HepG2 (cell line): ENCODE measurements at regions not wholly inside any gene's neighbourhood (a gene's known extent, or its start where the extent isn't known, plus 50 kb on each side); places are given as distances from the start of the nearest gene placed in this dataset.

Experiments
- ATAC-seq: fragments of 200-7000 bp; cut with Tn5 transposase; 3 replicates; pipeline ENCODE4 v1.9.1; 2020; ENCODE audit warnings: mild to moderate bottlenecking, moderate library complexity
- BruUV-seq: library from RNA; stranded (reverse); fragments of 400-500 nt; replicated peaks from 2 replicates; lab custom pipeline; 2021; lab: Mats Ljungman, UMichigan
- CTCF ChIA-PET: fragments of 300-600 bp; formaldehyde crosslinking; extraction: SDS; loops from one replicate; lab custom pipeline; 2021; ENCODE audit warnings: low total read pairs, inconsistent platforms, low intra/inter-chr PET ratio; lab: Yijun Ruan, JAX
- POLR2A ChIA-PET: fragments of 350-600 bp; sonication (Branson Sonifier 250); formaldehyde crosslinking; loops from one replicate; lab custom pipeline; 2020; ENCODE audit warnings: antibody characterized with exemption, inconsistent platforms; lab: Yijun Ruan, JAX
- DNase-seq: peaks from one replicate; pipeline ENCODE4 v3.0.0-alpha.2; 2015; ENCODE audit warnings: low spot score
- FAIRE-seq: peaks from 3 replicates; lab custom pipeline; 2011; peaks lifted over from hg19 to GRCh38; lab: Jason Lieb, UNC
- H2AFZ ChIP-seq: one replicate; pipeline ENCODE4 v1.6.1; 2011; ENCODE audit warnings: low read length, inconsistent platforms
- H3K27ac ChIP-seq: fragments of 300-600 bp; 3 replicates; pipeline ENCODE4 v1.8.0; 2011; ENCODE audit warnings: mixed run types, mild to moderate bottlenecking, mixed read lengths, low read length, inconsistent platforms; ENCODE audit not compliant: insufficient read depth; ENCODE audit errors: extremely low read length
- H3K27me3 ChIP-seq, 2 experiments: fragments of 200-600 bp in 1 of 2; 2 replicates in 1 of 2; 3 replicates in 1 of 2; pipeline versions ENCODE4 v1.6.0 to v1.8.0; 2011; ENCODE audit warnings: low read length in 2 of 2, mild to moderate bottlenecking in 2 of 2, moderate library complexity in 2 of 2, inconsistent platforms in 1 of 2; ENCODE audit not compliant: insufficient read depth in 2 of 2, control insufficient read depth in 1 of 2
- H3K36me3 ChIP-seq, 2 experiments: fragments of 200-600 bp in 1 of 2; replicated peaks in 1 of 2; 2 replicates in 1 of 2; 3 replicates in 1 of 2; pipeline versions ENCODE4 v1.5.1 to v1.8.0; 2011; ENCODE audit warnings: low read length in 2 of 2, inconsistent platforms in 1 of 2; ENCODE audit not compliant: insufficient read depth in 2 of 2, control insufficient read depth in 1 of 2
- H3K4me1 ChIP-seq: 2 replicates; pipeline ENCODE4 v1.5.1; 2012; ENCODE audit warnings: low read length, inconsistent platforms; ENCODE audit not compliant: insufficient read depth
- H3K4me2 ChIP-seq: 2 replicates; pipeline ENCODE4 v1.6.0; 2011; ENCODE audit warnings: low read depth, low read length, inconsistent platforms
- H3K4me3 ChIP-seq, 3 experiments: fragments of 200-600 bp in 1 of 3; sonication (generic), shearing (Covaris generic) in 1 of 3; replicated peaks in 1 of 3; 2 replicates each; pipeline ENCODE4 v1.5.1; 2011 to 2016; ENCODE audit warnings: low read length in 3 of 3, inconsistent platforms in 2 of 3, low read depth in 2 of 3, mild to moderate bottlenecking in 2 of 3, control low read depth in 1 of 3, mixed read lengths in 1 of 3; ENCODE audit not compliant: insufficient read depth in 1 of 3
- H3K79me2 ChIP-seq: one replicate; pipeline ENCODE4 v1.6.1; 2011; ENCODE audit warnings: low read length, inconsistent platforms; ENCODE audit not compliant: insufficient read depth
- H3K9ac ChIP-seq: 2 replicates; pipeline ENCODE4 v1.6.0; 2011; ENCODE audit warnings: mild to moderate bottlenecking, low read depth, low read length, inconsistent platforms; ENCODE audit not compliant: insufficient read depth
- H3K9me3 ChIP-seq: 2 replicates; pipeline ENCODE4 v1.5.1; 2012; ENCODE audit warnings: mild to moderate bottlenecking, low read length
- H4K20me1 ChIP-seq: 2 replicates; pipeline ENCODE4 v1.6.0; 2011; ENCODE audit warnings: inconsistent platforms, mild to moderate bottlenecking, low read length, moderate library complexity; ENCODE audit not compliant: insufficient read depth
- GATAD1 ChIP-seq: IDR thresholded peaks from 2 replicates; pipeline ENCODE4 v1.6.1; 2016; ENCODE audit warnings: missing genetic modification reagents, missing compliant biosample characterization
- MED13 ChIP-seq: sonication (generic); formaldehyde crosslinking; IDR thresholded peaks from 2 replicates; pipeline ENCODE4 v1.5.0; 2020; ENCODE audit warnings: missing genetic modification reagents
- REXO4 ChIP-seq: sonication (generic); formaldehyde crosslinking; IDR thresholded peaks from 2 replicates; pipeline ENCODE4 v1.8.0; 2022; ENCODE audit warnings: missing genetic modification reagents, mild to moderate bottlenecking, borderline replicate concordance
- SNRNP70 ChIP-seq: fragments of 200-400 bp; formaldehyde crosslinking; IDR thresholded peaks from 2 replicates; pipeline ENCODE4 v1.6.1; 2017; ENCODE audit warnings: mild to moderate bottlenecking, low read depth, low read length, moderate library complexity
- SRY ChIP-seq: sonication (generic); formaldehyde crosslinking; IDR thresholded peaks from 2 replicates; pipeline ENCODE4 v1.8.0; 2022; ENCODE audit warnings: mild to moderate bottlenecking, missing genetic modification reagents
- TSC22D2 ChIP-seq: sonication (generic); formaldehyde crosslinking; IDR thresholded peaks from 2 replicates; pipeline ENCODE4 v1.5.1; 2020; ENCODE audit warnings: missing genetic modification reagents, mild to moderate bottlenecking, borderline replicate concordance
- ZNF280D ChIP-seq: sonication (generic); formaldehyde crosslinking; IDR thresholded peaks from 2 replicates; pipeline ENCODE4 v1.5.1; 2020; ENCODE audit warnings: mild to moderate bottlenecking, missing genetic modification reagents
- ZNF841 ChIP-seq: sonication (generic); formaldehyde crosslinking; IDR thresholded peaks from 2 replicates; pipeline ENCODE4 v1.8.1; 2023; ENCODE audit warnings: missing genetic modification reagents, borderline replicate concordance
- WGBS: methylation state at CpG from one replicate; pipeline ENCODE4 v1.1.6; 2017; ENCODE audit warnings: low lambda C conversion rate; 5-methylcytosine and 5-hydroxymethylcytosine counted together
- in situ Hi-C: cut with HindIII; loops from 2 replicates; pipeline ENCODE4 v1.10.0; 2017; ENCODE audit warnings: low pct_unique_long_range_greater_than_20kb; ENCODE audit not compliant: extremely low pct_ligation_motif_present
- intact Hi-C: fragments of 100-400 bp; cut with micrococcal nuclease; formaldehyde crosslinking; loops from one replicate; pipeline ENCODE4 v1.10.0; 2022; ENCODE audit not compliant: unreplicated experiment
- TF ChIP-seq, protein P1 (sequence below): sonication (generic); formaldehyde crosslinking; IDR thresholded peaks from 2 replicates; pipeline ENCODE4 v1.4.0; 2020; ENCODE audit warnings: missing genetic modification reagents, borderline replicate concordance
- TF ChIP-seq, protein P2 (sequence below): sonication (generic); formaldehyde crosslinking; IDR thresholded peaks from 2 replicates; pipeline ENCODE4 v1.4.0; 2020; ENCODE audit warnings: missing genetic modification reagents

- no peak overlapping the region for H2AFZ ChIP-seq
- H3K4me1 ChIP-seq: no peaks in the 10 kb centered on the region
- no peak for ATAC-seq
- no peak for FAIRE-seq
- no peak overlapping the region for H3K4me2 ChIP-seq
- POLR2A ChIA-PET: no interaction called here
- WGBS: 12% methylated on average over 1 of the region's 1 CpG
- H3K4me3 ChIP-seq: no peak overlapping the region
- no TSS peak for BruUV-seq
- H3K27ac ChIP-seq: no peak overlapping the region
- no peaks in the 10 kb centered on the region for H4K20me1 ChIP-seq
- H3K27me3 ChIP-seq: no peaks in the 10 kb centered on the region
- in situ Hi-C loops: no loop called here
- TF ChIP-seq SRY (no peak), ZNF841 (no peak), MED13 (no peak), REXO4 (no peak), SNRNP70 (no peak), GATAD1 (CRISPR knock-in tag) (no peak), TSC22D2 (CRISPR knock-in tag) (no peak), ZNF280D (CRISPR knock-in tag) (no peak)
- TF ChIP-seq, protein P1, sequence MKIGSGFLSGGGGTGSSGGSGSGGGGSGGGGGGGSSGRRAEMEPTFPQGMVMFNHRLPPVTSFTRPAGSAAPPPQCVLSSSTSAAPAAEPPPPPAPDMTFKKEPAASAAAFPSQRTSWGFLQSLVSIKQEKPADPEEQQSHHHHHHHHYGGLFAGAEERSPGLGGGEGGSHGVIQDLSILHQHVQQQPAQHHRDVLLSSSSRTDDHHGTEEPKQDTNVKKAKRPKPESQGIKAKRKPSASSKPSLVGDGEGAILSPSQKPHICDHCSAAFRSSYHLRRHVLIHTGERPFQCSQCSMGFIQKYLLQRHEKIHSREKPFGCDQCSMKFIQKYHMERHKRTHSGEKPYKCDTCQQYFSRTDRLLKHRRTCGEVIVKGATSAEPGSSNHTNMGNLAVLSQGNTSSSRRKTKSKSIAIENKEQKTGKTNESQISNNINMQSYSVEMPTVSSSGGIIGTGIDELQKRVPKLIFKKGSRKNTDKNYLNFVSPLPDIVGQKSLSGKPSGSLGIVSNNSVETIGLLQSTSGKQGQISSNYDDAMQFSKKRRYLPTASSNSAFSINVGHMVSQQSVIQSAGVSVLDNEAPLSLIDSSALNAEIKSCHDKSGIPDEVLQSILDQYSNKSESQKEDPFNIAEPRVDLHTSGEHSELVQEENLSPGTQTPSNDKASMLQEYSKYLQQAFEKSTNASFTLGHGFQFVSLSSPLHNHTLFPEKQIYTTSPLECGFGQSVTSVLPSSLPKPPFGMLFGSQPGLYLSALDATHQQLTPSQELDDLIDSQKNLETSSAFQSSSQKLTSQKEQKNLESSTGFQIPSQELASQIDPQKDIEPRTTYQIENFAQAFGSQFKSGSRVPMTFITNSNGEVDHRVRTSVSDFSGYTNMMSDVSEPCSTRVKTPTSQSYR (CRISPR knock-in tag): no peak
- TF ChIP-seq, protein P2, sequence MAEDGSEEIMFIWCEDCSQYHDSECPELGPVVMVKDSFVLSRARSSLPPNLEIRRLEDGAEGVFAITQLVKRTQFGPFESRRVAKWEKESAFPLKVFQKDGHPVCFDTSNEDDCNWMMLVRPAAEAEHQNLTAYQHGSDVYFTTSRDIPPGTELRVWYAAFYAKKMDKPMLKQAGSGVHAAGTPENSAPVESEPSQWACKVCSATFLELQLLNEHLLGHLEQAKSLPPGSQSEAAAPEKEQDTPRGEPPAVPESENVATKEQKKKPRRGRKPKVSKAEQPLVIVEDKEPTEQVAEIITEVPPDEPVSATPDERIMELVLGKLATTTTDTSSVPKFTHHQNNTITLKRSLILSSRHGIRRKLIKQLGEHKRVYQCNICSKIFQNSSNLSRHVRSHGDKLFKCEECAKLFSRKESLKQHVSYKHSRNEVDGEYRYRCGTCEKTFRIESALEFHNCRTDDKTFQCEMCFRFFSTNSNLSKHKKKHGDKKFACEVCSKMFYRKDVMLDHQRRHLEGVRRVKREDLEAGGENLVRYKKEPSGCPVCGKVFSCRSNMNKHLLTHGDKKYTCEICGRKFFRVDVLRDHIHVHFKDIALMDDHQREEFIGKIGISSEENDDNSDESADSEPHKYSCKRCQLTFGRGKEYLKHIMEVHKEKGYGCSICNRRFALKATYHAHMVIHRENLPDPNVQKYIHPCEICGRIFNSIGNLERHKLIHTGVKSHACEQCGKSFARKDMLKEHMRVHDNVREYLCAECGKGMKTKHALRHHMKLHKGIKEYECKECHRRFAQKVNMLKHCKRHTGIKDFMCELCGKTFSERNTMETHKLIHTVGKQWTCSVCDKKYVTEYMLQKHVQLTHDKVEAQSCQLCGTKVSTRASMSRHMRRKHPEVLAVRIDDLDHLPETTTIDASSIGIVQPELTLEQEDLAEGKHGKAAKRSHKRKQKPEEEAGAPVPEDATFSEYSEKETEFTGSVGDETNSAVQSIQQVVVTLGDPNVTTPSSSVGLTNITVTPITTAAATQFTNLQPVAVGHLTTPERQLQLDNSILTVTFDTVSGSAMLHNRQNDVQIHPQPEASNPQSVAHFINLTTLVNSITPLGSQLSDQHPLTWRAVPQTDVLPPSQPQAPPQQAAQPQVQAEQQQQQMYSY: no peak
- no peaks in the 10 kb centered on the region for H3K79me2 ChIP-seq
- no peaks in the 10 kb centered on the region for H3K36me3 ChIP-seq
- no peak overlapping the region for H3K9ac ChIP-seq
- CTCF ChIA-PET: no interaction called here
- intact Hi-C loops: no loop called here
- no peak for DNase-seq
- no peaks in the 10 kb centered on the region for H3K9me3 ChIP-seq
These were observed 410.6 kb downstream of the HNRNPD start for GRCh38 chr4:81963015-81963762.
